Calu3 (cell line): ENCODE measurements at regions not wholly inside any gene's neighbourhood (a gene's known extent, or its start where the extent isn't known, plus 50 kb on each side); places are given as distances from the start of the nearest gene placed in this dataset.

ENCODE experiments used
- BruUV-seq: library from RNA; stranded (reverse); fragments of 400-500 nt; replicated peaks from 2 replicates; lab custom pipeline; 2021; lab: Mats Ljungman, UMichigan
- CTCF ChIA-PET: fragments of 300-600 bp; sonication (Branson Sonifier 250); formaldehyde crosslinking; loops from one replicate; lab custom pipeline; 2022; ENCODE audit warnings: antibody characterized with exemption; lab: Charles Lee
- DNase-seq: peaks from one replicate; pipeline ENCODE4 v3.0.0; 2022
- H3K27ac Mint-ChIP-seq: one replicate; pipeline ENCODE4 v1.8.0; 2022; ENCODE audit warnings: mixed read lengths; ENCODE audit not compliant: unreplicated experiment
- H3K27me3 Mint-ChIP-seq: one replicate; pipeline ENCODE4 v1.8.0; 2022; ENCODE audit warnings: mixed read lengths; ENCODE audit not compliant: unreplicated experiment
- H3K36me3 Mint-ChIP-seq: one replicate; pipeline ENCODE4 v1.8.0; 2022; ENCODE audit warnings: mild to moderate bottlenecking, moderate library complexity, mixed read lengths; ENCODE audit not compliant: insufficient read depth, unreplicated experiment
- H3K4me1 Mint-ChIP-seq: one replicate; pipeline ENCODE4 v1.8.0; 2022; ENCODE audit warnings: mild to moderate bottlenecking, low read depth, mixed read lengths; ENCODE audit not compliant: unreplicated experiment
- H3K4me3 Mint-ChIP-seq: one replicate; pipeline ENCODE4 v1.8.0; 2022; ENCODE audit warnings: mild to moderate bottlenecking, low read depth, moderate library complexity, mixed read lengths; ENCODE audit not compliant: unreplicated experiment
- H3K9me3 Mint-ChIP-seq: one replicate; pipeline ENCODE4 v1.8.0; 2022; ENCODE audit warnings: low read depth, mixed read lengths; ENCODE audit not compliant: unreplicated experiment
- CTCF ChIP-seq: fragments of 200-600 bp; IDR thresholded peaks from one replicate; pipeline ENCODE4 v1.8.0; 2022; ENCODE audit warnings: antibody characterized with exemption; ENCODE audit not compliant: unreplicated experiment
- intact Hi-C: fragments of 100-400 bp; cut with micrococcal nuclease; formaldehyde crosslinking; loops from one replicate; pipeline ENCODE4 v1.10.0; 2022; ENCODE audit not compliant: unreplicated experiment

GRCh38 chr12:4134448-4135263, 138.9 kb upstream of the CCND2 start:
- Mint-ChIP-seq H3K9me3 (no peaks in the 10 kb centered on the region), H3K4me1 (no peaks in the 10 kb centered on the region)
- intact Hi-C loops = no loop called here

DNA sequence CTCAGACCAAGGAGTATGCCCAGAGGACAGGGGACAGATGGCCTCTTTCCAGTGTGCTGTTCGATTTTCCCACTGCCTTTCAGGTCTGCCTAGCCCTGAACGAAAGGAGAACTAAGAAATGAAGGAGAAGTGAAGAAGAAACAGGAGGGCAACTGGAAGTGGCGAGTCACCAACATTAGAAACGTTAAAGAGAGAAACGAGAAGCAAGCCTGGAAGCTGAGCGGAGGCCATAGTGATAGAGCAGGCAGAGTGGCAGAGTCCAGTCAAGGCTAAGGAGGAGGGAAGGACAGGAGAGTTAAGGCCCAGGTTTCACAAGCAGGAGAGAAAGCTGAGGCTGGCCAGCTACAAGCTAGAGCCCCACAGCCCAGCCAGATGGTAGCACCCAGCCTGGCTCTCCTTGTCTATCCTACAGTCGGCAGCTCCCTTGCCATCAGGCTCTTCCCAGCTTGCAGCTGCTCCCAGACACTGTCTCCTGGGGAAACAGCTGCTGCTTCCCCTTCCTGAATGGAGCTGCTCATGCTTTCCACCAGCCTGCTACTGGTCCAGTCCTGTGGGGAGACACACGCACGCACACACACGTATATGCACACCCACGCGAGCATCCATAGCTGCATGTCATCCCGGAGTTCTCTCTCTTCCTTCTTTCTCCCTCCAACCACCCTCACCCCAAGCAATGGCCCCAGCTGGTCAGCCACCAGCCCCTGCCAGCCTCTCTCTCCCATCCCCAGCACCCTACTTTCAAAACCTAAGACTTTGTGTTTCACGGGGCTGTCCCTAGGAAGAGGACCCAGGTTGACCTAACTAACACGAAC, 139.7 kb upstream of the CCND2 start:
- no peaks in the 10 kb centered on the region for H3K9me3 Mint-ChIP-seq
- no peak for TF ChIP-seq CTCF
- intact Hi-C loops = no loop called here
- CTCF ChIA-PET = no interaction called here
- no peaks in the 10 kb centered on the region for H3K4me1 Mint-ChIP-seq
- BruUV-seq = no TSS peak
- H3K4me3 Mint-ChIP-seq = no peak overlapping the region
- H3K27me3 Mint-ChIP-seq = peaks cover 74% of the 10 kb centered on the region
- H3K27ac Mint-ChIP-seq = no peak overlapping the region
- no peak for DNase-seq
- no peaks in the 10 kb centered on the region for H3K36me3 Mint-ChIP-seq

More at GRCh38 chr12:4134448-4135263, 138.9 kb upstream of the CCND2 start:
- Mint-ChIP-seq H3K36me3 (no peaks in the 10 kb centered on the region), H3K27ac (no peak overlapping the region), H3K27me3 (peaks cover 73% of the 10 kb centered on the region), H3K4me3 (no peak overlapping the region)
- no peak for DNase-seq
- BruUV-seq = no TSS peak
- CTCF ChIA-PET = no interaction called here
- TF ChIP-seq CTCF = no peak

DNA sequence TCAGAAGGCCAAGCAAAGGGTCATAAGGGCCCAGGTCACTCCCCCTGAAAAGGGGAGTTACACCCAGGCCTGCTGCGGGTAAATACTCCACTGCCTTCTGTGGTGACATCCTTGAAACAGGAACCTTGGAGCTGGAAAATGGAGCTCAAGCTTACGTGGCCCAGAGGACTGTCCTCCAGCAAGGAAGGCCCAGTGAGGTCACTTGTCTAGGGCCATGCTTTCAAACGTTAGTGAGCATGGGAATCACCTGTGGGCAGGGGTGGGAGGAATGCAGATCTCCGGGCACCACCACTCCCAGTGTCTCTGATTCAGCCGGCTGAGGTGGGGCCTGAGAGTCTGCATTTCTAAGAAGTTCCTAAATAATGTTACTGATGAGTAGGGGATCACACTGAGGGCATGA, 140.5 kb upstream of the CCND2 start:
- CTCF ChIA-PET = no interaction called here
- H3K27ac Mint-ChIP-seq = no peak overlapping the region
- intact Hi-C loops = no loop called here
- BruUV-seq = no TSS peak
- H3K9me3 Mint-ChIP-seq = no peaks in the 10 kb centered on the region
- no peaks in the 10 kb centered on the region for H3K36me3 Mint-ChIP-seq
- DNase-seq = no peak
- H3K4me3 Mint-ChIP-seq = no peak overlapping the region
- H3K4me1 Mint-ChIP-seq = no peaks in the 10 kb centered on the region
- no peak for TF ChIP-seq CTCF
- peaks cover 82% of the 10 kb centered on the region for H3K27me3 Mint-ChIP-seq

DNA sequence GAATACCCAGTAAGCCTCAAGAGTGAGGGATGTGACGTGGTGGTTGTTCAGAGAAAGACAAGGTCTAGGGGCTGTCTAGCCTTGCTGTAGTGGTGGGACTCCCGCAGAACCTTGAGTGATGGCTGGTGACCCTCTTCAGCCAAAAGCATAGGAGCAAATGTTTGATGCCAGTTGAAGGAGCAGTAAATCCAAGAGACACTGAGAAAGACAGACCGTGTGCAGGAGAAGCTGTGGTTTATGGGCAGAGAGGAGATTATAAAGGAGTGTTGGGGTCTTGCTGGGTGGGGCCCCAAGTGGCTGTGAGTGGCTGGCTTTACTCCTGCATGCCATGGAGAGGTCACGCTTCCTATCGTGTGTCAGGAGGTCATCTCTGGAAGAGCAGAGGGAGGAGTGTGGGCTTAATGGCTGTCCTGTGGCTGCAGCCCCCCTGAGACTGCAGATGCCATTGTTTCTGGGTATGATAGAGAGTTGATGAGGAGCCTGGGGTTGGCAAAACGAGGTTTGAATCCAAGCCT, 152.0 kb upstream of the CCND2 start:
- Mint-ChIP-seq H3K4me1 (no peaks in the 10 kb centered on the region), H3K4me3 (no peak overlapping the region), H3K9me3 (no peaks in the 10 kb centered on the region), H3K27me3 (peaks cover 60% of the 10 kb centered on the region), H3K27ac (no peak overlapping the region), H3K36me3 (no peaks in the 10 kb centered on the region)
- intact Hi-C loops = no loop called here
- CTCF ChIA-PET = no interaction called here
- no peak for TF ChIP-seq CTCF
- no TSS peak for BruUV-seq
- DNase-seq = no peak
